ES-I3 (cell line): ENCODE measurements at regions not wholly inside any gene's neighbourhood (a gene's known extent, or its start where the extent isn't known, plus 50 kb on each side); places are given as distances from the start of the nearest gene placed in this dataset.

Source experiments
- H3K36me3 ChIP-seq: 2 replicates; pipeline ENCODE4 v1.6.1; 2013; ENCODE audit warnings: mild to moderate bottlenecking, low read length, control low read depth, moderate library complexity; ENCODE audit not compliant: insufficient read depth
- H3K4me1 ChIP-seq: 2 replicates; pipeline ENCODE4 v1.6.1; 2013; ENCODE audit warnings: mild to moderate bottlenecking, control low read depth, low read length; ENCODE audit not compliant: insufficient read depth
- H3K9ac ChIP-seq: 2 replicates; pipeline ENCODE4 v1.6.1; 2013; ENCODE audit warnings: low read depth, mild to moderate bottlenecking, low read length, moderate library complexity
- H3K9me3 ChIP-seq: 2 replicates; pipeline ENCODE4 v1.6.1; 2013; ENCODE audit warnings: mild to moderate bottlenecking, low read length, moderate library complexity; ENCODE audit not compliant: control insufficient read depth, insufficient read depth

- Histone ChIP-seq H3K9ac (no peak overlapping the region), H3K9me3 (no peaks in the 10 kb centered on the region), H3K36me3 (no peaks in the 10 kb centered on the region), H3K4me1 (no peaks in the 10 kb centered on the region)
Observed at GRCh38 chr15:54850101-54850500, 346.6 kb downstream of the RSL24D1 start.

- H3K9ac ChIP-seq, result no peak overlapping the region
- peaks cover 4% of the 10 kb centered on the region; the same call in 1 of the 2 replicates for H3K4me1 ChIP-seq
- H3K36me3 ChIP-seq, result no peaks in the 10 kb centered on the region
- no peaks in the 10 kb centered on the region for H3K9me3 ChIP-seq
Observed at GRCh38 chr15:54843006-54843405, 353.7 kb downstream of the RSL24D1 start.

- H3K36me3 ChIP-seq, result no peaks in the 10 kb centered on the region
- H3K9me3 ChIP-seq, result no peaks in the 10 kb centered on the region
- no peak overlapping the region for H3K9ac ChIP-seq
- peaks cover 4% of the 10 kb centered on the region; the same call in 1 of the 2 replicates for H3K4me1 ChIP-seq
Observed at GRCh38 chr15:54841701-54842305, 354.9 kb downstream of the RSL24D1 start.

- peaks cover 4% of the 10 kb centered on the region; the same call in 1 of the 2 replicates for H3K4me1 ChIP-seq
Observed at GRCh38 chr15:54840621-54841398, 355.9 kb downstream of the RSL24D1 start.

GRCh38 chr15:54839379-54839778, 357.4 kb downstream of the RSL24D1 start:
- no peak overlapping the region for H3K9ac ChIP-seq
- peaks cover 4% of the 10 kb centered on the region; the same call in 1 of the 2 replicates for H3K4me1 ChIP-seq

More at GRCh38 chr15:54840621-54841398, 355.9 kb downstream of the RSL24D1 start:
- H3K9me3 ChIP-seq, result no peaks in the 10 kb centered on the region
- H3K9ac ChIP-seq, result no peak overlapping the region
- no peaks in the 10 kb centered on the region for H3K36me3 ChIP-seq

GRCh38 chr15:54836052-54836795, 360.5 kb downstream of the RSL24D1 start:
- no peaks in the 10 kb centered on the region for H3K36me3 ChIP-seq
- H3K9ac ChIP-seq, result no peak overlapping the region
- no peaks in the 10 kb centered on the region for H3K9me3 ChIP-seq
- peaks cover 4% of the 10 kb centered on the region; the same call in 1 of the 2 replicates for H3K4me1 ChIP-seq

More at GRCh38 chr15:54839379-54839778, 357.4 kb downstream of the RSL24D1 start:
- H3K9me3 ChIP-seq, result no peaks in the 10 kb centered on the region
- H3K36me3 ChIP-seq, result no peaks in the 10 kb centered on the region

- Histone ChIP-seq H3K4me1 (no peaks in the 10 kb centered on the region), H3K36me3 (no peaks in the 10 kb centered on the region), H3K9me3 (no peaks in the 10 kb centered on the region), H3K9ac (no peak overlapping the region)
Observed at GRCh38 chr15:54829821-54830220, 366.9 kb downstream of the RSL24D1 start.

- Histone ChIP-seq H3K4me1 (no peaks in the 10 kb centered on the region), H3K9ac (no peak overlapping the region), H3K36me3 (no peaks in the 10 kb centered on the region), H3K9me3 (no peaks in the 10 kb centered on the region)
Observed at GRCh38 chr15:54820811-54821210, 375.9 kb downstream of the RSL24D1 start.

GRCh38 chr15:54820098-54820497, 376.6 kb downstream of the RSL24D1 start:
- H3K9me3 ChIP-seq, result no peaks in the 10 kb centered on the region
- no peaks in the 10 kb centered on the region for H3K4me1 ChIP-seq
- no peak overlapping the region for H3K9ac ChIP-seq
- H3K36me3 ChIP-seq, result no peaks in the 10 kb centered on the region

- Histone ChIP-seq H3K9ac (no peak overlapping the region), H3K36me3 (no peaks in the 10 kb centered on the region), H3K4me1 (no peaks in the 10 kb centered on the region), H3K9me3 (no peaks in the 10 kb centered on the region)
Observed at GRCh38 chr15:54816401-54816800, 380.3 kb downstream of the RSL24D1 start.

GRCh38 chr15:54815556-54815955, 381.2 kb downstream of the RSL24D1 start:
- no peaks in the 10 kb centered on the region for H3K36me3 ChIP-seq
- no peaks in the 10 kb centered on the region for H3K4me1 ChIP-seq
- H3K9ac ChIP-seq, result no peak overlapping the region

GRCh38 chr15:54812383-54812782, 384.4 kb downstream of the RSL24D1 start:
- Histone ChIP-seq H3K9me3 (no peaks in the 10 kb centered on the region), H3K36me3 (no peaks in the 10 kb centered on the region), H3K9ac (no peak overlapping the region), H3K4me1 (no peaks in the 10 kb centered on the region)

More at GRCh38 chr15:54815556-54815955, 381.2 kb downstream of the RSL24D1 start:
- no peaks in the 10 kb centered on the region for H3K9me3 ChIP-seq

GRCh38 chr15:54810496-54810895, 386.2 kb downstream of the RSL24D1 start:
- Histone ChIP-seq H3K4me1 (no peaks in the 10 kb centered on the region), H3K36me3 (no peaks in the 10 kb centered on the region), H3K9me3 (no peaks in the 10 kb centered on the region), H3K9ac (no peak overlapping the region)

- Histone ChIP-seq H3K4me1 (no peaks in the 10 kb centered on the region), H3K9me3 (no peaks in the 10 kb centered on the region), H3K9ac (no peak overlapping the region), H3K36me3 (no peaks in the 10 kb centered on the region)
Observed at GRCh38 chr15:54810031-54810430, 386.7 kb downstream of the RSL24D1 start.
